Activated T-cell treated with anti-CD3 and anti-CD28 coated beads, Interleukin-2, amount 50 U/mL, for 48 hours (primary cell): ENCODE measurements at regions not wholly inside any gene's neighbourhood (a gene's known extent, or its start where the extent isn't known, plus 50 kb on each side); places are given as distances from the start of the nearest gene placed in this dataset.

Source experiments
- DNase-seq, 2 experiments: peaks; one replicate each; pipeline ENCODE4 v3.0.0-alpha.2; 2020

DNA sequence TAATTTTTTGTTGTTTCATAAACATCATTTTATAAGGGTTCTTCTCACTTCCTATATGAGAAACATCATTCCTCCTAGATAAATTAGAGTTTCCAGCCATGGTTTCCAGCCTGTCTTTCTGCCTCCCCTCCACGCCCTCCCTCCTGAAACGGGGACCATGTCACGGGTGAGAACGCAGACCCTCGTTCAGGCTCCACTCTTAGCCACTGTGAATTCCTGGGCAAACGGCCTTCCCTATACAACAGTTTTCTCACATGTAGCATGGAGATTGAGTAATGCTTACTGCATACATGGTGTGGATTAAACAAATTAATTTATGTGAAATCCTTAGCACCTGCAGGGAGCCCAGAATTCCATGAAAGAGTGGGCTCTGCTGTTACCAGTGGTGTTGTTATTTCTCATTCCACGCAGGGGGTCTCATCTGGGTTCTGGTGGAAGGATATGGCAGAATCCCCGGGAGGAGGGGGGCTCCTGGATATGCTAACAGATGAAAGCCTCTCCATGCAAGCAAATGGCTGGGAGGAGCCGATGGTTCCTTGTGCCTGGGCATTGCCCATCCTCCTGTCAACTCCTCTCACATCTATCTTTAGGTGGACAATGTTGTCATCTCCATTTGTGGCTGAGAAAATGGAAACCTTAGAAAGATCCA lies 54.0 kb upstream of the TWIST2 start:
- DNase-seq: no peak

DNA sequence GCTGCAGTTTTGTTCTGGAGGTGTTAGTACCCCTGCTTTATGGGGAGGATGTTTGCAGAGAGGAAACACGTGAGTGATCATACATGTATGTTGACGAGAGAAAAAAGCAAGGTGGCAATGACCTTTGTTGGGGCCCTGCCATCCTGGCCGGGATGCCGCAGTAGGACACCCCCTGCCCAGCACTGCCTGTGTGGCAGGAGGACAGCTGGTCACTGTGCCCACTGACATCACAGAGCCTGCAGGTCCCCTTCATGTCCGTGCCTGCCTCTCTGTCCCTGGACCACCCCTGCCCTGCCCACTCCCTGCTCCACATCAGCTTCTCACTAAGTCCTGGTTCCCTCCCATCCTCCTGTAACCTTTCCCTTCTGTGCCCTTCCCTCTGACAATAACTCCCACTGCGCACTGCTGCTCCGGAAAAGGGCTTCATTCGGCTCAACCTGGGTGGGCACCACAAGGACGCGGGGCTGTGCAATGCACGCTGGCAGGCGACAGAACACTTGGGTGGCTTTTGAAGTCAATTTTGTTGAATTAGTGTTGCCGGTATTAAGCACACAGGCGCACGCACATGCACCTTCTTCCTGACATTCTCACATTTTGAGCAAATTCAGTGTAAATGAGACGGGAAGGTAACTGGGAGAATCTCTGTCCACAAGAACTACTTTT lies 51.5 kb upstream of the TWIST2 start:
- DNase-seq: no peak

DNA sequence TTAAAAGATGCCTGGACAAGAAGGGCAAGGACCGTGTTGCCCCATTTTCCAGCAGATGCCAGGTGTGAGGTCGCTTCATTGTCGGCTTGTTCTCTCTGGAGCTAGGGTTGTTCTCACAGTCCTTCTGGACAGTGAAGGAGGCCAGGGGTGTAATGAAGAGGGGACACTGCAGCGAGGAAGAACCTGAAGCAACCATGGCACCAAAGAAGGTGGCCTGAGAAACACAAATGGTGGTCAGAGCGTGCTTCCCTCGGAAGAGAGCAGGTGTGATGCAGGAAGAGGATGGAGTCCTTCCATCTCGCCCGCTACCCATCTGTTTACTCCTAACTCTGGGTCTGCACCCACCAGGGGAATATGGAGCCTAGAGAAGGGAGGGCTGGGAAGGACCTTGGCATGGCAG lies 50.3 kb upstream of the TWIST2 start:
- no peak for DNase-seq
